ENCODE measurements at regions not wholly inside any gene's neighbourhood (a gene's known extent, or its start where the extent isn't known, plus 50 kb on each side); places are given as distances from the start of the nearest gene placed in this dataset.

DNA sequence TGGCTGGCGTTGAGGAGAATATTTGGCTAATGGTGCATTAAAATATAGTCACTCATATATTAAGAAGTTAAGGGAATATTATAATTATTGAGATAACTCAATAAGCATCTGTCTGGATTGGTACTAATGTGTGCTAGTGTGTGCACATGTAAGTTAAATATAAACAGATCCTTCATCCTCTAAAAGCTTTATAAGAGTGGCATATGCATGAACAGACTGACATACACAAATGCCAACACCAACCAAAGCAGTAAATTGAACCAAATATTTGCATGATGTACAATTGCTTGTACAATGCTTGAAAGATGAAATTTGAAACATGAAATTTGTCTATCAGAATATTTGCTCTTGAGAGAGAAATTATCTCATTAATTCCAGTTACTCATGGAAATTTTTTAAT is 344.9 kb downstream of the ADGRL2 start:
- TF ChIP-seq POLR2A (IDR thresholded peaks at IDR 0.05): no peak
- TF ChIP-seq, protein P1, sequence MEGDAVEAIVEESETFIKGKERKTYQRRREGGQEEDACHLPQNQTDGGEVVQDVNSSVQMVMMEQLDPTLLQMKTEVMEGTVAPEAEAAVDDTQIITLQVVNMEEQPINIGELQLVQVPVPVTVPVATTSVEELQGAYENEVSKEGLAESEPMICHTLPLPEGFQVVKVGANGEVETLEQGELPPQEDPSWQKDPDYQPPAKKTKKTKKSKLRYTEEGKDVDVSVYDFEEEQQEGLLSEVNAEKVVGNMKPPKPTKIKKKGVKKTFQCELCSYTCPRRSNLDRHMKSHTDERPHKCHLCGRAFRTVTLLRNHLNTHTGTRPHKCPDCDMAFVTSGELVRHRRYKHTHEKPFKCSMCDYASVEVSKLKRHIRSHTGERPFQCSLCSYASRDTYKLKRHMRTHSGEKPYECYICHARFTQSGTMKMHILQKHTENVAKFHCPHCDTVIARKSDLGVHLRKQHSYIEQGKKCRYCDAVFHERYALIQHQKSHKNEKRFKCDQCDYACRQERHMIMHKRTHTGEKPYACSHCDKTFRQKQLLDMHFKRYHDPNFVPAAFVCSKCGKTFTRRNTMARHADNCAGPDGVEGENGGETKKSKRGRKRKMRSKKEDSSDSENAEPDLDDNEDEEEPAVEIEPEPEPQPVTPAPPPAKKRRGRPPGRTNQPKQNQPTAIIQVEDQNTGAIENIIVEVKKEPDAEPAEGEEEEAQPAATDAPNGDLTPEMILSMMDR (IDR thresholded peaks at IDR 0.05): no peak

Measured in suprapubic skin (tissue), 3 donors.